Dedifferentiated amniotic fluid mesenchymal stem cell (primary cell): ENCODE measurements at regions not wholly inside any gene's neighbourhood (a gene's known extent, or its start where the extent isn't known, plus 50 kb on each side); places are given as distances from the start of the nearest gene placed in this dataset.

ENCODE experiments used
- DNase-seq: peaks from one replicate; pipeline ENCODE4 v3.0.0-alpha.2; 2016; ENCODE audit errors: extremely low spot score

- no peak for DNase-seq
These were observed 184.4 kb upstream of the DOK6 start for GRCh38 chr18:69216321-69216720.

GRCh38 chr18:69217196-69218000 is 183.3 kb upstream of the DOK6 start:
- DNase-seq: no peak

- no peak for DNase-seq
These were observed 180.2 kb upstream of the DOK6 start for GRCh38 chr18:69220529-69220928.

- DNase-seq: no peak
These were observed 178.6 kb upstream of the DOK6 start for GRCh38 chr18:69222089-69222488.

GRCh38 chr18:69226971-69227370 is 173.7 kb upstream of the DOK6 start:
- no peak for DNase-seq

- DNase-seq: no peak
These were observed 170.5 kb upstream of the DOK6 start for GRCh38 chr18:69230204-69230603.

GRCh38 chr18:69233465-69234054 is 167.1 kb upstream of the DOK6 start:
- no peak for DNase-seq

- no peak for DNase-seq
These were observed 160.6 kb upstream of the DOK6 start for GRCh38 chr18:69239849-69240674.

- no peak for DNase-seq
These were observed 154.7 kb upstream of the DOK6 start for GRCh38 chr18:69246027-69246426.

- peak; percentile 93 for DNase-seq
These were observed 150.2 kb upstream of the DOK6 start for GRCh38 chr18:69250305-69251151.

GRCh38 chr18:69257861-69258458 is 142.7 kb upstream of the DOK6 start:
- peak; percentile 76 for DNase-seq

- DNase-seq: no peak
These were observed 141.4 kb upstream of the DOK6 start for GRCh38 chr18:69259282-69259681.

GRCh38 chr18:69261406-69261805 is 139.3 kb upstream of the DOK6 start:
- no peak for DNase-seq

- peak; percentile 27 for DNase-seq
These were observed 135.0 kb upstream of the DOK6 start for GRCh38 chr18:69265656-69266055.

- no peak for DNase-seq
These were observed 132.8 kb upstream of the DOK6 start for GRCh38 chr18:69267895-69268294.

- DNase-seq: no peak
These were observed 118.3 kb upstream of the DOK6 start for GRCh38 chr18:69282371-69282770.

GRCh38 chr18:69291044-69291443 is 109.6 kb upstream of the DOK6 start:
- DNase-seq: no peak

- DNase-seq: no peak
These were observed 108.9 kb upstream of the DOK6 start for GRCh38 chr18:69291755-69292154.

- no peak for DNase-seq
These were observed 100.5 kb upstream of the DOK6 start for GRCh38 chr18:69300185-69300584.

GRCh38 chr18:69308619-69309018 is 92.1 kb upstream of the DOK6 start:
- DNase-seq: no peak

GRCh38 chr18:69326094-69326493 is 74.6 kb upstream of the DOK6 start:
- no peak for DNase-seq
